Astrocyte of the cerebellum (primary cell): ENCODE measurements at regions not wholly inside any gene's neighbourhood (a gene's known extent, or its start where the extent isn't known, plus 50 kb on each side); places are given as distances from the start of the nearest gene placed in this dataset.

ENCODE experiments used
- DNase-seq: peaks from one replicate; pipeline ENCODE4 v3.0.0-alpha.2; 2011; ENCODE audit warnings: low read depth
- H3K4me3 ChIP-seq: 2 replicates; pipeline ENCODE4 v1.5.1; 2011; ENCODE audit warnings: mild to moderate bottlenecking, low read depth, low read length, moderate library complexity
- CTCF ChIP-seq: IDR thresholded peaks from 2 replicates; pipeline ENCODE4 v1.5.1; 2012; ENCODE audit warnings: low read length, low read depth, moderate library complexity, mild to moderate bottlenecking; ENCODE audit errors: missing control alignments
- in situ Hi-C: cut with HindIII; loops from 2 replicates; pipeline ENCODE4 v1.10.0; 2017; ENCODE audit warnings: low sequenced_read_pairs

GRCh38 chr14:39772627-39773026, 340.4 kb upstream of the FBXO33 start:
- in situ Hi-C loops = no loop called here
- no peak for DNase-seq
- no peak for TF ChIP-seq CTCF
- H3K4me3 ChIP-seq = no peak overlapping the region

- H3K4me3 ChIP-seq = no peak overlapping the region
- in situ Hi-C loops = no loop called here
- no peak for TF ChIP-seq CTCF
- no peak for DNase-seq
Observed at GRCh38 chr14:39768589-39768988, 336.4 kb upstream of the FBXO33 start.

GRCh38 chr14:39766397-39767000, 334.3 kb upstream of the FBXO33 start:
- in situ Hi-C loops = no loop called here
- H3K4me3 ChIP-seq = no peak overlapping the region
- no peak for DNase-seq
- TF ChIP-seq CTCF = no peak

GRCh38 chr14:39765676-39766075, 333.4 kb upstream of the FBXO33 start:
- DNase-seq = no peak
- no peak for TF ChIP-seq CTCF
- in situ Hi-C loops = no loop called here
- H3K4me3 ChIP-seq = no peak overlapping the region

- no peak for DNase-seq
- in situ Hi-C loops = no loop called here
- H3K4me3 ChIP-seq = no peak overlapping the region
- no peak for TF ChIP-seq CTCF
Observed at GRCh38 chr14:39763402-39763890, 331.2 kb upstream of the FBXO33 start.

GRCh38 chr14:39762576-39763401, 330.6 kb upstream of the FBXO33 start:
- TF ChIP-seq CTCF = no peak
- no peak for DNase-seq
- no peak overlapping the region for H3K4me3 ChIP-seq
- in situ Hi-C loops = no loop called here
